Mucosa of gallbladder (tissue), 1 donor: ENCODE measurements at regions not wholly inside any gene's neighbourhood (a gene's known extent, or its start where the extent isn't known, plus 50 kb on each side); places are given as distances from the start of the nearest gene placed in this dataset.
"Not testable (repeated sequence)": the region's sequence is repeated elsewhere in the genome, so short reads cannot be mapped to it uniquely, and the experiment has no call there.

Experiments
- DNase-seq: peaks from one replicate; pipeline ENCODE4 v3.0.0-alpha.2; 2020; ENCODE audit warnings: low spot score
- donor health status: DM: no; HTN: no; CAD: no.

DNA sequence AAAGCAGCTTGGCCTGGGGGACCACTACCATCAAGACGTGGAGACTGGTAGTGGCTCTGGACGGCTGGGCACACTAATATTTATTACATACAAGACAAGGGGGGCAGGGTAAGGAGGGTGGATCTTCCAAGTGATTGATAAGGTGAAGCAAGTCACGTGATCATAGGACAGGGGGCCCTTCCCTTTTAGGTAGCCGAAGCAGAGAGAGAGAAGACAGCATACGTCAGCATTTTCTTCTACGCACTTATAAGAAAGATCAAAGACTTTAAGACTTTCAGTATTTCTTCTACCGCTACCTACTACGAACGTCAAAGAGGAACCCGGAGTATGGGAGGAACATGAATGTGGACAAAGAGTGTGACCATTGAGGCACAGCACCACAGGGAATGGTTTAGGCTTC, 307.9 kb downstream of the RPIA start:
- no peak for DNase-seq

DNA sequence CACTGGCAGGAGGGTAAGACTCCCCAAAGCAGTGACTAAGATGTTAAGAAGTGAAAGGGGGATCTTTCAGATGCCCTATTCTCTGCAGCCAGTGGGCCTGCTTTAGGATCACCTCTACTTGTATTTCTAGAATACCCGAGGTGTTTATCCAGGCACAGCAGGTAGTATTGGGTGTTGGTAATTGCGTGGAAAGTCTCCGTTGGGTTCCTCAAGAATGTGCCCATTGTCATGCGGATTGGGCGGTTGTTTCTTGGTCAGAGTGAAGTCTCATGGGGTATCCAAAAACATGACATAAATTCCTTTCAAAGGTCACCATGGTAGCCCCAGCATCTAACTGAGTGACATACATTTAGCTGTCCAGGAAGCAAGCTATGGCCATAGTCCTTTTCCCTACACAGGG, 308.8 kb downstream of the RPIA start:
- DNase-seq, result no peak

GRCh38 chr2:89004238-89004637, 312.8 kb downstream of the RPIA start:
- not testable (repeated sequence) for DNase-seq

DNA sequence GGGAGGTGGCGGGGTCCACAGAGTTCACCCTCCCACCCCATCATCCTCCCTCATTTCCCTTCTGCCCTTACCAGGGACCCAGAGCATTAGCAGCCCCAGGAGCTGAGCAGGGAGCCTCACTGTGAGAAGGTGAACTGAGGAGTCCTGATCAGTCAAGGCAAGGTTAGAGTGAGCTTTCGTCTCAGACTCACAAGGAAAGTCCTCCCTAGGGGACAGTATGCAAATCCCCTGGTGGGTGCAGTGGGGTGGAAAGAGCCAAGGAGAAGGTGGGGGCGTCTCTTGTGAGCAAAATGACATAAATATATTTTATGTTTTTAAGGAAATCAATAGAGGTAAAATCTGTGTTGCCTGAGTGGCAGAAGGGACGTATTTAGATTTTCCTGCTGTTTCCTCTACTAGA, 329.1 kb downstream of the RPIA start:
- DNase-seq, result not testable (repeated sequence)

GRCh38 chr2:89026296-89026695, 334.8 kb downstream of the RPIA start:
- DNase-seq, result not testable (repeated sequence)

DNA sequence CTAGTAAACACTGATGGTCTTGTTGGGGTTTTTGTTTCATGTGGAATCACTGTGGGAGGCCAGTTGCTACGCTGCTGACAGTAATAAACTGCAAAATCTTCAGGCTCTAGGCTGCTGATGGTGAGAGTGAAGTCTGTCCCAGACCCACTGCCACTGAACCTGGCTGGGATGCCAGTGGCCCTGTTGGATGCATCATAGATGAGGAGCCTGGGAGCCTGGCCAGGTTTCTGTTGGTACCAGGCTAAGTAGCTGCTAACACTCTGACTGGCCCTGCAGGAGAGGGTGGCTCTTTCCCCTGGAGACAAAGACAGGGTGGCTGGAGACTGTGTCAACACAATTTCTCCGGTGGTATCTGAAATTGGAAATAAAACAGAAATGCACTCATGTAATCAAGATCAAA, 335.6 kb downstream of the RPIA start:
- not testable (repeated sequence) for DNase-seq

DNA sequence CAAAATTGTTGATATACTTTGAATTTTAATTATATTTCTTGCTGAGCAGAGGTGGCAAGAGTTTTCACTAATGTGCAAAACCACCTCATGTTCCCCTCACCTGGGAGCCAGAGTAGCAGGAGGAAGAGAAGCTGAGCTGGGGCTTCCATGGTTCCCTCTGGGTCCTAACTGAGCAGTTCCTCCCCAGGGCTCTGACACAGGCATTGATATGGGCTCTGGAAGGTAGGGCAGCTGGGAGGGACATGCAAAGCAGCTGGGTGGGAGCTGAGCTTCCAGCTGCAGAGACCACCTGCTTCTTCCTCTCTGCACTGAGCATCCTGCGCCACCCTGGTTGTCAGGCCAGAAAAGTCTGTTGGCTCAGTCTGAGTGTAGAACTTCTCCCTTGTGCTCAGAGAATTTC, 336.1 kb downstream of the RPIA start:
- not testable (repeated sequence) for DNase-seq

DNA sequence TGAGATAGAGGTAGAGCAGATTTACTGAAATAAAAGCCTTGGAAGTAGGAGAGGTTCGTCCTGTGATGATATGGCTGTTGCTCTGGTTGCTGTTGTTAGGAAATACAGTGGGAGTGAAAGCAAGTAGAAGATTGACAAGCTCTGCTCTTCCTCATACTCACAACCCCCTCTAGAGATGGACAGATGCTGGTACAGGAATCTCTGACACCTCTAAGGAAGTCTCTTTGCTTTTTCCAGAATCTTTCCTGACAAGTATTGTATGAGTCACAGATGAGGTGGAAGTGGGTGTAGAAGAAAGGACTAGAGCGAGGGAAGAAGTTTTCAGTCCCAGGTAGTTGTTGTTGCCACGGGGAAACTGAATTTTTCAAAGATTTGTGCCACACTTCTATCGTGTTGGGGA, 337.8 kb downstream of the RPIA start:
- not testable (repeated sequence) for DNase-seq

- peak; percentile 21 for DNase-seq
Measured at GRCh38 chr2:89048138-89049066, 356.9 kb downstream of the RPIA start.

GRCh38 chr2:89058616-89059015, 367.1 kb downstream of the RPIA start:
- DNase-seq, result not testable (repeated sequence)

DNA sequence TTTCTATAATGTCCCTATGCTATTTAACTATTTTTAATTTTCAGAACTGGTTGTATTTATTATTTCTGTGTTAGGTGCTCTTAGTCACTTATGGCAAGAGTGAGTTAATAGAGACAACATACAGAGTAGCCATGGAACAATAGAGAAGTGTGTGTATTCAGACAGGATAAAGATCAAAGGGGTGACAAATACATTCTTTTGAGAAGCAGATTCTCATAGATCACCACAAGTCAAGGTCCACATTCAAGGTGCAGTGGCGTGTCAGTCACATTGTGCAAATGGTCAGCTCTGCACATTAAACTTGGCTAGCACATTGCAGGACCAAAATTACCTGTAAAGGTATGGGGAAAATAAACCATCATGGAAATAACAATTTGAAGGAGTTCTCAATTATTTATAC, 369.7 kb downstream of the RPIA start:
- not testable (repeated sequence) for DNase-seq

DNA sequence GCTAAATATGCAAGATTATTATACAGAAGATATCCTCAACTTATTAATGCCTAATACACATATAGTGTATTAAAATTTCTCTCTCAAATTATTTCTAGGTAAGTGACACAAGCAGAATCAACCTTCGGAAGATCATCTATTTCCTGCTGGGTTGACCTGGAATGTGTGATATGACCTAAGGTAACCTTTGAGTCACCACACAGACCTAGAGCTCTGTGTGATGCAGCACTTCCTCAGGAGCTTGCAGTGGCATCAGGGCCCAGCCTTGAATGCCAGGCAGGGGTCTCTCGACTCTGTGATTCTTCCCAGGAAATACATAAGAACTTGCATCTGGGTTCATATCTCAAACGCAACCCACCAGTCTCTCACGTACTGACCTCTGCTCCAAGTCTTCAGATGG, 385.3 kb downstream of the RPIA start:
- DNase-seq, result not testable (repeated sequence)

- not testable (repeated sequence) for DNase-seq
Measured at GRCh38 chr2:89092911-89093310, 401.4 kb downstream of the RPIA start.

- DNase-seq, result not testable (repeated sequence)
Measured at GRCh38 chr2:89095060-89095459, 403.6 kb downstream of the RPIA start.

- DNase-seq, result not testable (repeated sequence)
Measured at GRCh38 chr2:89102587-89102986, 411.1 kb downstream of the RPIA start.

DNA sequence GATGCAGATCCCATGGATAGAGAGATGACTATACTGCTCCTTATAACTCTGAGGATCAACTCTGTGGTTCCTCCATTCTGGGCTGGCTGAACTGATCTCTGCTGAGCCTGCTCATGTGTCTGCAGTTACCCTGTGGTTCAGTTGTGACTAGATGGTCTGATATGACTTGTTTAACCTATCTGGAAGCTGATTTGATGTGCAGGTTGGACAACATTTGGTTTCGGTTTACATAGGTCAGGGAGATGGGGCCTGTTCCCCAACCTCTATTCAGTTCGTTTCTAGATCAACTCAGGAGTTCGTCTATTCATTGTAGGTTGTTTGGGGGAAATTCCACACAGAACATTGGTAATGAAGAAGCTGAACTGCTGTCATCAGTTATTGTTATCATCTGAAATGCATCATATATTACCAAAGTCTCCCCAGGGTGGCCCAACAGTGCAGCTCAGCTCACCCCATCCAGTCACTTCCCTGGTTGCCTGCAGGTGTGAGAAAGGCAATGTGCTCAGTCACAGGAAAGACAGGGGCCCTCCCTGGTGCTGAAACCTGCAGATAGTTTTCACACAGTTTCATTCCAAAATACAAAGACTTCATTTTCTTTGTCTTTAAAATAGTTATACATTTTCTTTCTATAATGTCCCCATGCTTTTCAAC, 415.0 kb downstream of the RPIA start:
- not testable (repeated sequence) for DNase-seq

DNA sequence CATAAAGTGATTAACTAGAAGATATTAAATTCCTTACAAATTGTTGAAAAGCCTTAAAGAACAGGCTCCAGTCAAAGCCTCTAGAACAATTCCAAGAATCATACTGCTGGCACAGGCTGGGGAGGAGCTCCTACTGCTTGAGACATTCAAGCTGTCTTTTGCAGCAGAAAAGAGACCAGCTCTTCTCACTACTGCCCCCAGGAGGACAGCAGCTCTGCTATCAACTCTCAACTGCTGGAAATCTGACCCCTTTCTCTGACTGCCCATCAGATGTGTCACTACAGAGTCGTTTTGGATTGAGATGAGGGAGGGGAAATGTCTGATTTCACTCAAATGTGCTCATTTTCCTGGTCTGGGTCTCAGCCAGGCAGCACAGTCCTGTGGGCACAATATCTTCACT, 421.0 kb downstream of the RPIA start:
- not testable (repeated sequence) for DNase-seq

DNA sequence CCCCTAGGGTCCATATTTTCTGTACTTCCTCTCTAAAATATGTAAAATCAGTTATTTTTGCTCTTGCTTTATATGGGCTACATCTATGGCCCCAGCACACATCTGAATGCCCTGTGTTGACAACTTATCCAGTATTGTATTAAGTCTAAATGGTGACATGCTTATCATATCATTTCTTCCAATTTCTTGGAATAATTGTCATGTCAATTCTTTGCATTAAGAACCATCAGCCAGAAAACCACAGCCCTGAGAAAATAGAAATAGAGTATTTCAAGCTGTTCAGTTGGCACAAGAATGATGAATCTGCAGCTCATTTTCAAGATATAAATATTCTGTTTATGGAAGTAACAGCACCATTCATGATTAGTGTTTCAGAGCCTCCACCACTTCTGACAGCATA, 421.8 kb downstream of the RPIA start:
- DNase-seq, result not testable (repeated sequence)

DNA sequence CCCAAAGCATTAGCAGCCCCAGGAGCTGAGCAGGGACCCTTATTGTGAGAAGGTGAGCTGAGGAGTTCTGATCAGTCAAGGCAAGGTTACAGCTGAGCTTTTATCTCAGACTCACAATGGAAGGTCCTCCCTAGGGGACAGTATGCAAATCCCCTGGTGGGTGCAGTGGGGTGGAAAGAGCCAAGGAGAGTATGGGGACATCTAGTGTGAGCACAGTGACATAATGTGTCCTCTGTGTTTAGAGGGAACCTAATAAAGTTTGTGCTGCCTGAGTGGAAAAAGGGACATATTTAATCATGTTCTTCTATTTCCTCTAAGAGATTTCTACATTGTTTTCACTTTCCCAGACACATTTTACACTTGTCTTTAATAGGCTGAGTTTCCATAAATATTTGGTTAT, 438.0 kb downstream of the RPIA start:
- DNase-seq, result not testable (repeated sequence)

DNA sequence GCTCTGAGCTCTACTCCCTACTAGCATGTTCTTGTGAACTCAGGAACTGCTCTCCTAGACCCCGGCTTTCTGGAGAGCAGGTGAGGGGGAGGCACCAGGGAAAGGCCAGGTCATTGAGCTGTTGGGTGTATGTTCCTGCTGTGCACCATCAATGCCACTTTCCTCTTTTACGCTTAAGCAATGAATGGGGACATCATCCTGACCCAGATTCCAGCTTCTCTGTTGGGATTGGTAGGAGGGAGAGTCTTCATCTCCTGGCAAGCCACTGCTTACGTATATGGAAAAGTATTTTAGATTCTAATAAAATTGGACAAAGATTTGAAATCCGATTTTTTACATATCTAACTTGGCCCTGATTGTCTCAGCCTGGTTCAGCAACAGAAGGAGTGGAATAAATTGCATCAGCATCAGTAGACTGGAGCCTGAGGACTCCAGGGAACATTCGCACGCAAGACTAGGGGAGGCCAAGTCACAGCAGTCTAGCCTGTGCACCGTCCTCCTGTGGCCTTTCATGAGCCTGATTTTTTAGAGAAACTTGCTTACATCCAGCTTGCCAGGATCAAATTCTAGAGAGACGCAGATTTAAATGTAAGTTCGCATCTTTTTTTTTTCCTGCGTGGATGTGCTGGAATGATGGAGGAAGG, 439.3 kb downstream of the RPIA start:
- DNase-seq, result not testable (repeated sequence)

GRCh38 chr2:89142959-89143358, 451.5 kb downstream of the RPIA start:
- DNase-seq, result not testable (repeated sequence)

DNA sequence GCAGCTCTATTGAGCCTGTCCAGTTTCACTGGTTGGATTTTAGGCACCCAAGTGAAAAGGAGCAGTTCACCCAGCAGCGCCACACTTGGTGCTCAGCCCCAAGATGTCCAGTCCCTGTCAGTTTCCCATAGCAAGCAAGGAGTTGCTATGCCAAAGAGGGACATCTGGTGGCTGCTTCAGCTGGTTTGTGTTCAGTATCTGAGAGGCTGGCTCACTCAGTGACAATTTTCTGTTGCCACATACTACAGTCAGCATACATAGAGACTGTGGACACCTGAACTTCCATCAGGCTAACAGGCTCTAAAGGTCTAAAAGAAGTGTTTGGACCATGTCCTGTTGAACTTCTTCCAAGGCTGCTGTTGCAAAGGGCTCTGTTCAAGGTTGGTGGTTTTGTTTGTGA, 453.9 kb downstream of the RPIA start:
- not testable (repeated sequence) for DNase-seq
